ENCODE measurements at regions not wholly inside any gene's neighbourhood (a gene's known extent, or its start where the extent isn't known, plus 50 kb on each side); places are given as distances from the start of the nearest gene placed in this dataset.

GRCh38 chr3:67715971-67716370, 61.6 kb upstream of the SUCLG2 start:
- Histone ChIP-seq H3K9me3 (no peaks in the 10 kb centered on the region), H3K27ac (no peak overlapping the region), H3K4me1 (no peaks in the 10 kb centered on the region), H3K27me3 (ENCODE audit: insufficient read depth in 3 of 3, low read length in 2 of 3) (no peaks in the 10 kb centered on the region), H3K4me3 (no peak overlapping the region), H3K36me3 (ENCODE audit: insufficient read depth in 1 of 2, low read depth in 1 of 2) (no peaks in the 10 kb centered on the region)
- ATAC-seq (no peak), DNase-seq (no peak)
- WGBS, 3 donors: 67 to 75% (median 72%) methylated on average over 5 of the region's 5 CpGs
- intact Hi-C loops (cut with DNase I): no loop called here
- no peak for TF ChIP-seq CTCF (IDR thresholded peaks at IDR 0.05)

GRCh38 chr3:67713764-67714469, 59.5 kb upstream of the SUCLG2 start:
- Histone ChIP-seq H3K36me3 (ENCODE audit: insufficient read depth in 1 of 2, low read depth in 1 of 2) (no peaks in the 10 kb centered on the region), H3K4me1 (no peaks in the 10 kb centered on the region), H3K27me3 (ENCODE audit: insufficient read depth in 3 of 3, low read length in 2 of 3) (no peaks in the 10 kb centered on the region), H3K4me3 (no peak overlapping the region), H3K9me3 (no peaks in the 10 kb centered on the region), H3K27ac (no peak overlapping the region)
- ATAC-seq (no peak), DNase-seq (no peak)
- intact Hi-C loops (cut with DNase I): no loop called here
- 80 to 85% (median 84%) methylated on average over 3 of the region's 3 CpGs for WGBS, 3 donors
- TF ChIP-seq CTCF (IDR thresholded peaks at IDR 0.05): no peak

GRCh38 chr3:67712259-67712658, 57.8 kb upstream of the SUCLG2 start:
- intact Hi-C loops (cut with DNase I): no loop called here
- DNase-seq (no peak), ATAC-seq (no peak)
- H3K4me3 ChIP-seq: no peak overlapping the region
- H3K9me3 ChIP-seq: no peaks in the 10 kb centered on the region
- H3K36me3 ChIP-seq (ENCODE audit: insufficient read depth in 1 of 2, low read depth in 1 of 2): no peaks in the 10 kb centered on the region
- no peaks in the 10 kb centered on the region for H3K27me3 ChIP-seq (ENCODE audit: insufficient read depth in 3 of 3, low read length in 2 of 3)
- TF ChIP-seq CTCF (IDR thresholded peaks at IDR 0.05): no peak
- no peaks in the 10 kb centered on the region for H3K4me1 ChIP-seq
- H3K27ac ChIP-seq: no peak overlapping the region

GRCh38 chr3:67710396-67710795, 56.0 kb upstream of the SUCLG2 start:
- no peak for TF ChIP-seq CTCF (IDR thresholded peaks at IDR 0.05)
- DNase-seq (no peak), ATAC-seq (no peak)
- Histone ChIP-seq H3K4me1 (no peaks in the 10 kb centered on the region), H3K4me3 (no peak overlapping the region), H3K27me3 (ENCODE audit: insufficient read depth in 3 of 3, low read length in 2 of 3) (no peaks in the 10 kb centered on the region), H3K36me3 (ENCODE audit: insufficient read depth in 1 of 2, low read depth in 1 of 2) (peaks cover 0 to 4% of the 10 kb centered on the region in 2 donors), H3K27ac (no peak overlapping the region), H3K9me3 (no peaks in the 10 kb centered on the region)
- intact Hi-C loops (cut with DNase I): no loop called here

- TF ChIP-seq CTCF (IDR thresholded peaks at IDR 0.05): no peak
- ATAC-seq: no peak
- Histone ChIP-seq H3K27ac (no peak overlapping the region), H3K9me3 (no peaks in the 10 kb centered on the region), H3K27me3 (ENCODE audit: insufficient read depth in 3 of 3, low read length in 2 of 3) (no peaks in the 10 kb centered on the region), H3K36me3 (ENCODE audit: insufficient read depth in 1 of 2, low read depth in 1 of 2) (peaks cover 0 to 4% of the 10 kb centered on the region in 2 donors), H3K4me1 (no peaks in the 10 kb centered on the region), H3K4me3 (no peak overlapping the region)
- intact Hi-C loops (cut with DNase I): no loop called here
- no peak for DNase-seq
- 53 to 63% (median 58%) methylated on average over 4 of the region's 4 CpGs for WGBS, 3 donors
Observed at GRCh38 chr3:67706934-67707333, 52.5 kb upstream of the SUCLG2 start.
